Breast epithelium (tissue), 3 donors: ENCODE measurements at regions not wholly inside any gene's neighbourhood (a gene's known extent, or its start where the extent isn't known, plus 50 kb on each side); places are given as distances from the start of the nearest gene placed in this dataset.

Experiments used
- POLR2AphosphoS5 ChIP-seq, 3 donors: sonication (generic); formaldehyde crosslinking; IDR thresholded peaks; one replicate each; pipeline ENCODE4 v1.6.1; 2017; ENCODE audit warnings: antibody characterized with exemption in 3 of 3
- TF ChIP-seq, protein P1 (sequence below), 3 donors: fragments of 450-650 bp; IDR thresholded peaks; one replicate each; pipeline ENCODE4 v1.5.1; 2016 to 2017; ENCODE audit warnings: antibody characterized with exemption in 3 of 3, mild to moderate bottlenecking in 3 of 3, moderate library complexity in 3 of 3

DNA sequence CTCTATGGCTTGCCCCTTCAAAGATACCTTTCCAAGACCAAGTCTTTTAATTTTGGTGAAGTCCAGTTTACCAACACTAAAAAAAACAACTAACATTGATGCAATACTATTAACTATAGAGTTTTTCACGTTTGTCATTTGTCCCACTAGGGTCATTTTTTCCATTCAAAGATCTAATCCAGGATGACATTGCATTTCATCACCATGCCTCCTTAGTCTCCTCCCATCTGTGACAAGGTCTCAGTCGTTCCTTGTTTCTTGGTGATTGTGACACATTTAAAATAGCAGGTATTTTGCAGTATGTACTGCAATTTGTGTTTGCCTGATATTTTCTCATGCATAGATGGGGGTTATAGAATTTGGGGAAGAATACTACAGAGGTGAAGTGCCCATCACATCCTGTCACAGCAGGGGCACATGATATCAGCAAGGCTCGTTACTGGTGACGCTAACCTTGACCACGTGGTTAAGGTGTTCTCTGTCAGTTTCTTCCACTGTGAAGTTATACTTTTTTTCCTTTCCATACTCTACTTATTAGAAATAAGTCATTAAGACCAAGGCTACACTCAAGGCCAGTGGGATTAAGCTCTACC is 799.2 kb upstream of the RAB6C start:
- TF ChIP-seq, protein P1, sequence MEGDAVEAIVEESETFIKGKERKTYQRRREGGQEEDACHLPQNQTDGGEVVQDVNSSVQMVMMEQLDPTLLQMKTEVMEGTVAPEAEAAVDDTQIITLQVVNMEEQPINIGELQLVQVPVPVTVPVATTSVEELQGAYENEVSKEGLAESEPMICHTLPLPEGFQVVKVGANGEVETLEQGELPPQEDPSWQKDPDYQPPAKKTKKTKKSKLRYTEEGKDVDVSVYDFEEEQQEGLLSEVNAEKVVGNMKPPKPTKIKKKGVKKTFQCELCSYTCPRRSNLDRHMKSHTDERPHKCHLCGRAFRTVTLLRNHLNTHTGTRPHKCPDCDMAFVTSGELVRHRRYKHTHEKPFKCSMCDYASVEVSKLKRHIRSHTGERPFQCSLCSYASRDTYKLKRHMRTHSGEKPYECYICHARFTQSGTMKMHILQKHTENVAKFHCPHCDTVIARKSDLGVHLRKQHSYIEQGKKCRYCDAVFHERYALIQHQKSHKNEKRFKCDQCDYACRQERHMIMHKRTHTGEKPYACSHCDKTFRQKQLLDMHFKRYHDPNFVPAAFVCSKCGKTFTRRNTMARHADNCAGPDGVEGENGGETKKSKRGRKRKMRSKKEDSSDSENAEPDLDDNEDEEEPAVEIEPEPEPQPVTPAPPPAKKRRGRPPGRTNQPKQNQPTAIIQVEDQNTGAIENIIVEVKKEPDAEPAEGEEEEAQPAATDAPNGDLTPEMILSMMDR (IDR thresholded peaks at IDR 0.05): no peak
- no peak for TF ChIP-seq POLR2AphosphoS5 (IDR thresholded peaks at IDR 0.05)
